GM21786 (cell line): ENCODE measurements at regions not wholly inside any gene's neighbourhood (a gene's known extent, or its start where the extent isn't known, plus 50 kb on each side); places are given as distances from the start of the nearest gene placed in this dataset.

Experiments
- ATAC-seq: cut with Tn5 transposase; IDR thresholded peaks from one replicate; pipeline ENCODE4 v1.9.1; 2021; ENCODE audit not compliant: unreplicated experiment

DNA sequence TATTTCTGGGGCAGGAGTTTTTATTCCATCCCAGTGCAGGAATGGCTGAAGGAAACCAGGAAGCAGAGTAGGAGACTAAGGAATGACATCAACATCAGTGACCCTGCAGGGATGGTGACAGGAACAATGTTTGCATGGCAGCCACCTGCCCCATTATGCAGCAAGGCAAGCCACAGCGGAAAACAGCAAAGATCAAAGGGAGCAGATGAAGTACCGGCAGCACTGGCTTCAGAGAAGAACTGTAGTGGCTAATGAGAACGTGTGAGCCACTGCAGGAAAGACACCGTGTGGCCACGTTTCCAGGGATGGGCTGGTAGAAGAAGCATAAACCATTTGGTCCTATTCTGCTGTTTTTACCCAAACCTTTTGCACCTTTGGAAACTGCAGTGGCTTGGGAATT lies 52.9 kb upstream of the TAB2 start:
- no peak for ATAC-seq

DNA sequence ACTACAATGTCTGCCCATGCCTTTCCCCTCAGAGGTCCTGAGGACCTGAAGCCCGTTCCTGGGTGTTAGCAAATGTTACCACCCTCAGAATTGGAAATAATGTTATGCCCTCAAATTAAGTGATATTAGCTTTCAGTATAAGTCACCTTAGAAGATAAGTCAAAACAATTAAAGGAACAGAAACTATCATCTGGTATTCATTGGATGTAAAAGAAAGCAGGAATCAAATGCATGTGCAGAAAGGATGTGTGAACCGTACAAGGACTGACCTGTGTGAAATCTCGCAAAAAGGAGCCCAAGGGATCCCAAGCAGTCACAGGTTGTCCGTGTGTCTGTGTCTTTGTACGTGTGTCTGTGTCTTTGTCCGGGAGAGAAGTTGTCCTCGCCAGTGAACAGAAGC lies 51.6 kb upstream of the TAB2 start:
- ATAC-seq: no peak

DNA sequence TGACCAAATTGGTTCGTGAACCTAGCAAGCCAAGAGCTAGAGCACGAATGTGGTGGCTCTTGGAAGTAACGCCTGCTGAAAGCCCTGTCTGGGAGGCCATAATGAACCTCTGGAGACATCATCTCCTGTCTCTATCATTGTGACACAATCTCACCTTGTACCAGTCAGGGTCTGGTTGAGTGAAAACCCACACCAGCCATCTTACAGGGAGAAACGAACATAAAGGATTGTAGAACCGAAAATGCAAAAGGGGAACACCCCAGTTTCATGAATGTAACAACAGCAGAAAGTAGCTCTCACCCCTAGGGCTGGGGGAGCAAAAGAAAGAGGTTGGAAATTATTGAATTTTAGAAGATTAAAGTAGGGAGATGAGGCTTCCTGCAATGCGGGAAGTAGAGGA lies 50.9 kb upstream of the TAB2 start:
- ATAC-seq: peak; percentile 87

DNA sequence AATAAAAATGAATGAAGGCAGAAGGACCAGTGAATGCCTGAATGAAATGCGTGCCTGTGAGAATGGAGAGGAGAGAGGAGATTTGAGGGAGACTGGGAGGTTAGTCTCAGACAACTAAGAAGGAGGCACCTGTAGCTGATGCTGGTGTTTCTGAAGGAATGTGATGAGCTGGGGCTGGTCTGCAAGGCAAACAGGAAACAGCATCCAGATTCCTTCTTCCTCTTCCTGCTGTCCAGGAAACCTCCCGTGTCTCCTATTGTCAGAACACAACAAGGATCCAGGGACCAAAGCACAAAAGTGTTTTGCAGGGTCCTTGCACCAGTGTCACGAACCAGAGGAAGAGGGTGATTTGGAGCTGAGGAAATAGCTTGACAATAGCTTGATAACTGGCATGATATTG lies 50.4 kb upstream of the TAB2 start:
- ATAC-seq: no peak

DNA sequence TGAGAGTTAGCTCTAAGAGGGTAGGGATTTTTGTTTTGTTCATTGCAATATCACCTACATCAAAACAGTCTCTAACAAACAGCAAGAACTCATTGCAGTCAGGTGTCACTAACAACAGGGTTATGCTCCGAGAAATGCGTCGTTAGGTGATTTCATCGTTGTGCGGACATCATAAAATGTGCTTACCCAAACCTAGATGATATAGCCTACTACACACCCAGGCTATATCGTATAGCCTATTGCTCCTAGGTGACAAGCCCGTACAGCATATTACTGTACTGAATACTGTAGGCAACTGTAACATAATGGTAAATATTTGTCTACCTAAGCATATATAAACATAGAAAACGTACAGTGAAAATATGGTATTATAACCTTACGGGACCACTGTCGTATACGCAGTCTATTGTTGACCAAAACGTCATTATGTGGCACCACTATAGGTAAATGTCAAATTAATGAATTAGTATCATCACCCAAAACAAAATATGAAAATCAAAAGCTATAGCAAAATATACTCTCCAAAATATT lies 49.9 kb upstream of the TAB2 start:
- ATAC-seq: no peak
